Activated CD8-positive, alpha-beta memory T cell treated with anti-CD3 and anti-CD28 coated beads for 48 hours (primary cell): ENCODE measurements at regions not wholly inside any gene's neighbourhood (a gene's known extent, or its start where the extent isn't known, plus 50 kb on each side); places are given as distances from the start of the nearest gene placed in this dataset.
A peak's percentile ranks its signal among the peaks of the same experiment; 100 is the strongest.
"Not testable (repeated sequence)": the region's sequence is repeated elsewhere in the genome, so short reads cannot be mapped to it uniquely, and the experiment has no call there.

Experiments
- DNase-seq, 3 experiments: peaks; one replicate each; pipeline ENCODE4 v3.0.0-alpha.2; 2020; ENCODE audit warnings: low read depth in 2 of 3, low spot score in 2 of 3

GRCh38 chr9:40097992-40098391 lies 742.5 kb downstream of the SPATA31A1 start:
- DNase-seq: not testable (repeated sequence)

GRCh38 chr9:40106003-40106782 lies 750.7 kb downstream of the SPATA31A1 start:
- DNase-seq: peak in 1 of 3 experiments; percentile 32

GRCh38 chr9:40106783-40107248 lies 751.3 kb downstream of the SPATA31A1 start:
- not testable (repeated sequence) for DNase-seq

GRCh38 chr9:40107251-40107650 lies 751.8 kb downstream of the SPATA31A1 start:
- DNase-seq: not testable (repeated sequence)

DNA sequence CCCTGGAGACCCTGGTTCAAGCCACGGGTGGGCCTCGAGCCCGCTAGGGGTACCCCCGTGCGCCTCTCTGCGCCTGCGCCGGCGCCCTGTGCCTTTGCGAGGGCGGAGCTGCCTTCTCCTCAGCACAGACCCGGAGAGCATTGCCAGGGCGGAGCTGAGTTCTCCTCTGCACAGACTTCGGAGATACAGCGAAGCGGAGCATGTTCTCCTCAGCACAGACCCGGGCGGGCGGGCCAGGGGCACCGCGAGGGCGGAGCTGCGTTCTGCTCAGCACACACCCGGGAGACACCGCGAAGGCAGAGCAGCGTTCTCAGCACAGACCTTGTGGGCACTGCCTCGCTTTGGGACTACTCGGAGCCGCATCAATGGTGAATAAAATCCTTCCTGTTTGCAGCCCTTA lies 753.0 kb downstream of the SPATA31A1 start:
- not testable (repeated sequence) for DNase-seq

DNA sequence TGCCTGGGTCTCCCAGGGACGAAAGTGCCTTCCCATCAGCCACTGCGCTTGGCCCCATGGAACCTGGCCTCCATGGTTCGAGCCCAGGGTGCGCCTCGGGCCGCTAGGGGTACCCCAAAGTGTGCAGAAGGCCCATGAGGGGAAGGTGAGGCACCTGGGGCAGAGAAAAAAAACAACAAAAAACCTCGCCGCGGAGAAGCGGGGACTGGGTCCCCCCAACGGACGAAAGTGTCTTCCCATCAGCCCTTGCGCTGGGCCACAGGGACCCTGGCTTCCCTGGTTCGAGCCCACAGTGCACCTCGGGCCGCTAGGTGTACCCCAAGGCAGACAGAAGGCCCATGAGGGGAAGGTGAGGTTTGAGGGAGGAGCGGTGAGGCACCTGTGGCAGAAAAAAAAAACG lies 755.3 kb downstream of the SPATA31A1 start:
- DNase-seq: not testable (repeated sequence)

DNA sequence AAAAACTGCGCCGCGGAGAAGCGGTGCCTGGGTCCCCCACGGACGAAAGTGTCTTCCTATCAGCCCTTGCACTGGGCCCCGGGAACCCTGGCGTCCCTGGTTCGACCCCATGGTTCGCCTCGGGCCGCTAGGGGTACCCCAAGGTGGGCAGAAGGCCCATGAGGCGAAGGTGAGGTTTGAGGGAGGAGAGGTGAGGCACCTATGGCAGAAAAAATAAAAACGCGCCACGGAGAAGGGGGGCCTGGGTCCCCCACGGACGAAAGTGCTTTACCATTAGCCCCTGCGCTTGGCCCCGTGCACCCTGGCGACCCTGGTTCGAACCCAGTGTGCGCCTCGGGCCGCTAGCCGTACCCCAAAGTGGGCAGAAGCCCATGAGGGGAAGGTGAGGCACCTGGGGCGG lies 756.1 kb downstream of the SPATA31A1 start:
- not testable (repeated sequence) for DNase-seq

- not testable (repeated sequence) for DNase-seq
These were observed 775.1 kb downstream of the SPATA31A1 start for GRCh38 chr9:40130598-40130997.

DNA sequence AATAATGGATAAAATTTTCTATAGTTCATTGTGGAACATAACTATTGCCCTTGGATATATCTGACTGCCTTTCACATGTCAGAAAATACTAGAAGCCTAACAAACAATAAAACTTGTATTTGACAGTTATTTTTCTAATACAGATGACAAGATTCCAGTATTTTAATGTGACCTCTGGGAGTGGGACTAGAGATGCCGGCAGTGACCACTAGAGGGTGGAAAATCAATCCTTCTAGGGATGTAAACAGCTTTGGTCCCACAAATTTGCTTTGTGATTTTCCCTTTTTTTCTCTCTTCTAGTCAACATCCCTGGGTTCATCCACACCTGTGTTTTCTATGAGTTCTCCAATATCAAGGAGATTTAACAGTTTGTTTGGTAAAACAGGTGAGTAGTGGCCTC lies 813.7 kb downstream of the SPATA31A1 start:
- not testable (repeated sequence) for DNase-seq

DNA sequence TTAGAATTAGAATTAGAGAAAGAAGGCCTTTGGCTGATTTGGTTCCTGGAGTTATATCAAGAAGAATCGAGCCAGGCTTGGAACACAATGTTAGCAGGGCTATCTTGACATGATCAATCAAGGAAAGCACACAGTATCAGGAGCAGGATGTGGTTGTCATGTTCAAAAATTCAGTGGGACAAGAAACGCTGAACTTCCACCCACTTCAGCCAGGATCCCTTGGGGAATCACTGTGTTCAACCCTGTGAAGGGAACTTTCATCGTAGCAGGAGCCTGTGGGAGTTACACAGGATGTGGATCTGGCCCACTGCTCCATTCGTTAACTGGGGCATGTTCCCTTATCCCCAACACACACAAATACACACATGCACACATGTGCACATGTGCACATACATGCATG lies 817.8 kb downstream of the SPATA31A1 start:
- DNase-seq: not testable (repeated sequence)

- not testable (repeated sequence) for DNase-seq
These were observed 818.6 kb downstream of the SPATA31A1 start for GRCh38 chr9:40174035-40174434.

GRCh38 chr9:40177403-40177802 lies 821.9 kb downstream of the SPATA31A1 start:
- DNase-seq: not testable (repeated sequence)

GRCh38 chr9:40191403-40191802 lies 835.9 kb downstream of the SPATA31A1 start:
- not testable (repeated sequence) for DNase-seq

- DNase-seq: not testable (repeated sequence)
These were observed 836.7 kb downstream of the SPATA31A1 start for GRCh38 chr9:40192162-40192561.

GRCh38 chr9:40196165-40196714 lies 840.8 kb downstream of the SPATA31A1 start:
- not testable (repeated sequence) for DNase-seq

GRCh38 chr9:40196803-40197202 lies 841.3 kb downstream of the SPATA31A1 start:
- not testable (repeated sequence) for DNase-seq

DNA sequence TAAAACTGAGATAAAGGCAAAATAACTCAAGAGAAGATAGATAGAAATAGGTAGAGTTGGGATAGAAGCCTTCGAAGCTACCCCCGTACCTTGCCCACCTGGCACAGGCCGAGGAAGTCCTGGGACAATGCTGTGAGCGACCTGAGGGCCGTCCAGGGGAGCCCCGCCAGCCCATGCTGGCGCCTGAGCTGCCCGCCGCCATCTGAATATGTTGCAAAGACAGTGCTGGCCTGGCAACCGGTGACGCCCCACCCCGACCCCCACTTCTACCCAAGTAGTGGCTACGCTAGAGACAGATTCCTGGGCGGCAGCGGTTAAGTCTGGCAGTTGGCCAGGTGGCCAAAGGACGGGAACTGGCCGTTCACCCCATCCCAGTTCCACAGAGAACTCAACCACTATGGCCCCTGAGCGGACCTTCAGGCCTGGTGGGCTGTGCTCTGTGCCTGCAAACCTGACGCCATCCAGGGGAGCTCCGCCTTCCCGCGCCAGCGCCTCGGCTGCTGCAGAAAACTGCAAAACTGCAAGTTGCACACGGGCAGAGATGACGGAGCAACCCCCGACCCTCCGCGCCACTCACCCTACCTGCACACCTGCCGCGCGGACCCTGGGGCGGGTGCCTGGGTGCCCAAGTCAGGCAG lies 866.2 kb downstream of the SPATA31A1 start:
- DNase-seq: not testable (repeated sequence)

DNA sequence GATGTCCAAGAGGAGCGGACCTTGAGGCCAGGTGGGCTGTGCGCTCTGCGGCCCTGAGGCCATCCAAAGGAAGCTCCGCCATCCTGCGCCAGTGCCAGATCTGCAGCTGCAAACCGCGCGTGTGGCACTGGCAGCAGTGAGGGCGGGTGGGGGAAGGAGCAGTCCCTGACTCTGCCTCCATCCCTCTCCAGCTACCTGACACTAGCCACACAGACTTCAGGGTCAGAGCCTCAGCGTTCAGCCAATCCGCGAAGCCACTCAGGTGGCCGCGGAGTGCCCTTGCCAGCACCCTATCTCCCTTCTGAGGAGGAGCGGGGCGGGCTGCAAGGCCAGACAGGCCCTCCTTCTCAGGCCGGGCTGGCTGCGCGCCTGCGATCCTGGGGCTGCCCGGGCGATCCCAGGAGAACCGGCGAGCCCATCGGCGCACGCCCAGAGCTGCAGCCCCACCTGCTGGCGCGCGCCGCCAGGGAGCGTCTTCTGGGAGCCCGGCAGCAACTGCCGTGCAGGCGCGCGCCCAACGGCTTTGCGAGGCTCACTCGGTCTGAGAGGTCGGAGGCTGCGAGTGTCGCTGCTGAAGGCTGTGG lies 867.2 kb downstream of the SPATA31A1 start:
- DNase-seq: not testable (repeated sequence)

GRCh38 chr9:40223353-40223752 lies 867.9 kb downstream of the SPATA31A1 start:
- not testable (repeated sequence) for DNase-seq
